RWPE2 (cell line): ENCODE measurements at regions not wholly inside any gene's neighbourhood (a gene's known extent, or its start where the extent isn't known, plus 50 kb on each side); places are given as distances from the start of the nearest gene placed in this dataset.
A peak's percentile ranks its signal among the peaks of the same experiment; 100 is the strongest.

Source experiments
- ATAC-seq: fragments of 200-7000 bp; cut with Tn5 transposase; 3 replicates; pipeline ENCODE4 v1.9.1; 2021; ENCODE audit warnings: low read depth
- DNase-seq: peaks from one replicate; pipeline ENCODE4 v3.0.0-alpha.2; 2020; ENCODE audit warnings: low spot score
- H3K27ac ChIP-seq: fragments of 450-650 bp; 2 replicates; pipeline ENCODE4 v1.5.1; 2017; ENCODE audit warnings: mild to moderate bottlenecking; ENCODE audit not compliant: poor library complexity, severe bottlenecking
- H3K27me3 ChIP-seq: fragments of 250-450 bp; sonication (Bioruptor Pico); 2 replicates; pipeline ENCODE4 v1.5.1; 2021; ENCODE audit warnings: mild to moderate bottlenecking, moderate library complexity; ENCODE audit not compliant: insufficient read depth, poor library complexity, severe bottlenecking
- H3K36me3 ChIP-seq: fragments of 250-450 bp; sonication (Bioruptor Pico); 2 replicates; pipeline ENCODE4 v1.5.1; 2020; ENCODE audit warnings: low read depth, mild to moderate bottlenecking, moderate library complexity
- H3K4me1 ChIP-seq: fragments of 250-450 bp; sonication (Bioruptor Pico); 2 replicates; pipeline ENCODE4 v1.5.1; 2021; ENCODE audit warnings: mild to moderate bottlenecking, moderate library complexity; ENCODE audit not compliant: insufficient read depth, poor library complexity, severe bottlenecking
- H3K4me3 ChIP-seq: fragments of 250-450 bp; sonication (Bioruptor Pico); 2 replicates; pipeline ENCODE4 v1.5.1; 2021; ENCODE audit warnings: mild to moderate bottlenecking, moderate library complexity; ENCODE audit not compliant: severe bottlenecking
- H3K9me3 ChIP-seq: fragments of 250-450 bp; sonication (Bioruptor Pico); 2 replicates; pipeline ENCODE4 v1.5.1; 2021; ENCODE audit warnings: mild to moderate bottlenecking, moderate library complexity; ENCODE audit not compliant: severe bottlenecking
- CTCF ChIP-seq: fragments of 450-650 bp; IDR thresholded peaks from one replicate; pipeline ENCODE4 v1.5.1; 2017; ENCODE audit warnings: mild to moderate bottlenecking, moderate library complexity; ENCODE audit not compliant: poor library complexity, severe bottlenecking

- Histone ChIP-seq H3K4me3 (no peak overlapping the region), H3K27ac (peak overlapping the region; percentile 21), H3K27me3 (no peaks in the 10 kb centered on the region), H3K4me1 (peaks cover 5% of the 10 kb centered on the region), H3K9me3 (no peaks in the 10 kb centered on the region), H3K36me3 (no peaks in the 10 kb centered on the region)
- no peak for DNase-seq
- no peak for ATAC-seq
- no peak for TF ChIP-seq CTCF
Observed at GRCh38 chr10:20970708-20971107, 73.6 kb upstream of the NEBL start.

GRCh38 chr10:20970044-20970443 is 72.9 kb upstream of the NEBL start:
- no peak overlapping the region for H3K4me3 ChIP-seq
- no peak for DNase-seq
- H3K4me1 ChIP-seq, result peaks cover 5% of the 10 kb centered on the region
- no peaks in the 10 kb centered on the region for H3K27me3 ChIP-seq
- H3K9me3 ChIP-seq, result no peaks in the 10 kb centered on the region
- H3K36me3 ChIP-seq, result no peaks in the 10 kb centered on the region
- TF ChIP-seq CTCF, result no peak
- ATAC-seq, result peak; percentile 96
- H3K27ac ChIP-seq, result peak overlapping the region; percentile 21

GRCh38 chr10:20966426-20966825 is 69.3 kb upstream of the NEBL start:
- H3K4me1 ChIP-seq, result peaks cover 11% of the 10 kb centered on the region
- no peak for TF ChIP-seq CTCF
- no peak overlapping the region for H3K27ac ChIP-seq
- no peaks in the 10 kb centered on the region for H3K27me3 ChIP-seq
- no peak overlapping the region for H3K4me3 ChIP-seq
- H3K9me3 ChIP-seq, result no peaks in the 10 kb centered on the region
- no peak for ATAC-seq
- H3K36me3 ChIP-seq, result no peaks in the 10 kb centered on the region
- no peak for DNase-seq

GRCh38 chr10:20963721-20964595 is 66.8 kb upstream of the NEBL start:
- ATAC-seq (no peak), DNase-seq (no peak)
- Histone ChIP-seq H3K27me3 (no peaks in the 10 kb centered on the region), H3K27ac (no peak overlapping the region), H3K4me3 (no peak overlapping the region), H3K9me3 (no peaks in the 10 kb centered on the region), H3K36me3 (no peaks in the 10 kb centered on the region), H3K4me1 (peaks cover 11% of the 10 kb centered on the region)
- no peak for TF ChIP-seq CTCF

- no peaks in the 10 kb centered on the region for H3K9me3 ChIP-seq
- ATAC-seq (no peak), DNase-seq (no peak)
- no peak for TF ChIP-seq CTCF
- H3K27ac ChIP-seq, result no peak overlapping the region
- peaks cover 11% of the 10 kb centered on the region for H3K4me1 ChIP-seq
- no peaks in the 10 kb centered on the region for H3K36me3 ChIP-seq
- H3K27me3 ChIP-seq, result no peaks in the 10 kb centered on the region
- H3K4me3 ChIP-seq, result no peak overlapping the region
Observed at GRCh38 chr10:20963056-20963455, 65.9 kb upstream of the NEBL start.
